Muscle of leg (tissue), 3 donors: ENCODE measurements at regions not wholly inside any gene's neighbourhood (a gene's known extent, or its start where the extent isn't known, plus 50 kb on each side); places are given as distances from the start of the nearest gene placed in this dataset.

ENCODE experiments used
- DNase-seq: peaks from one replicate; pipeline ENCODE4 v3.0.0; 2013
- H3K27ac ChIP-seq: one replicate; pipeline ENCODE4 v1.5.1; 2013; ENCODE audit warnings: mild to moderate bottlenecking, low read length, control low read depth
- H3K27me3 ChIP-seq: one replicate; pipeline ENCODE4 v1.6.1; 2013; ENCODE audit warnings: low read length; ENCODE audit not compliant: control insufficient read depth, insufficient read depth
- H3K36me3 ChIP-seq: one replicate; pipeline ENCODE4 v1.6.1; 2013; ENCODE audit warnings: low read length; ENCODE audit not compliant: control insufficient read depth, insufficient read depth
- H3K4me1 ChIP-seq: one replicate; pipeline ENCODE4 v1.6.1; 2013; ENCODE audit warnings: low read length; ENCODE audit not compliant: control insufficient read depth, insufficient read depth
- H3K4me3 ChIP-seq: one replicate; pipeline ENCODE4 v1.5.1; 2013; ENCODE audit warnings: low read length, control low read depth
- H3K9me3 ChIP-seq: replicated peaks from 2 replicates; pipeline ENCODE4 v1.6.1; 2013; ENCODE audit warnings: low read depth, low read length; ENCODE audit not compliant: control insufficient read depth
- WGBS: methylation state at CpG from one replicate; pipeline ENCODE4 v1.1.5; 2013; ENCODE audit warnings: missing lambda C conversion rate; ENCODE audit not compliant: insufficient coverage; 5-methylcytosine and 5-hydroxymethylcytosine counted together

GRCh38 chr1:207264663-207265252 lies 56.7 kb upstream of the CD55 start:
- no peaks in the 10 kb centered on the region for H3K27me3 ChIP-seq
- no peaks in the 10 kb centered on the region for H3K36me3 ChIP-seq
- no peaks in the 10 kb centered on the region for H3K9me3 ChIP-seq
- 83% methylated on average over 1 of the region's 3 CpGs for WGBS
- H3K27ac ChIP-seq = no peak overlapping the region
- H3K4me3 ChIP-seq = no peak overlapping the region
- H3K4me1 ChIP-seq = no peaks in the 10 kb centered on the region
- no peak for DNase-seq

GRCh38 chr1:207268337-207268736 lies 53.1 kb upstream of the CD55 start:
- Histone ChIP-seq H3K9me3 (no peaks in the 10 kb centered on the region), H3K27me3 (no peaks in the 10 kb centered on the region), H3K4me3 (no peak overlapping the region), H3K27ac (no peak overlapping the region), H3K4me1 (no peaks in the 10 kb centered on the region), H3K36me3 (no peaks in the 10 kb centered on the region)
- 69% methylated on average over 1 of the region's 1 CpG for WGBS
- DNase-seq = peak; percentile 38

GRCh38 chr1:207268753-207269511 lies 52.5 kb upstream of the CD55 start:
- 100% methylated on average over 1 of the region's 5 CpGs for WGBS
- H3K4me3 ChIP-seq = no peak overlapping the region
- H3K9me3 ChIP-seq = no peaks in the 10 kb centered on the region
- no peaks in the 10 kb centered on the region for H3K27me3 ChIP-seq
- H3K27ac ChIP-seq = no peak overlapping the region
- no peaks in the 10 kb centered on the region for H3K36me3 ChIP-seq
- no peak for DNase-seq
- no peaks in the 10 kb centered on the region for H3K4me1 ChIP-seq
